ENCODE measurements at regions not wholly inside any gene's neighbourhood (a gene's known extent, or its start where the extent isn't known, plus 50 kb on each side); places are given as distances from the start of the nearest gene placed in this dataset.
"Not testable (repeated sequence)": the region's sequence is repeated elsewhere in the genome, so short reads cannot be mapped to it uniquely, and the experiment has no call there.

DNA sequence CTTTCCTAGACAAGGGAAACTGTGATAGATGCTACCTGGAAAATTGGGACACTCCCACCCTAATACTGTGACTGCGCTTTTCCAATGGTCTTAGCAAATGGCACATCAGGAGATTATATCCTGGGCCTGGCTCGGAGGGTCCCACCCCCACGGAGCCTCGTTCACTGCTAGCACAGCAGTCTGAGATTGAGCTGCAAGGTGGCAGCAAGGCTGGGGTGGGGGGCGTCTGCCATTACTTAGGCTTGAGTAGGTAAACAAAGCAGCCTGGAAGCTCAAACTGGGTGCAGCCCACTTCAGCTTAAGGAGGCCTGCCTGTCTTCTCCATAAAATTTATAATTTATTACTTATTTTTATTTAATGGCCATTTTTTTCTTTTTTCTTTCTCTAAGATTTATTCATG, 802.1 kb upstream of the SLC39A10 start:
- no peaks in the 10 kb centered on the region for H3K9me3 Mint-ChIP-seq (ENCODE audit: unreplicated experiment)
- CTCF ChIA-PET = no interaction called here
- POLR2A ChIA-PET = no interaction called here
- no peaks in the 10 kb centered on the region for H3K36me3 Mint-ChIP-seq (ENCODE audit: insufficient read depth, unreplicated experiment)
- no peaks in the 10 kb centered on the region for H3K9me3 ChIP-seq
- DNase-seq = no peak
- no peaks in the 10 kb centered on the region for H3K4me1 Mint-ChIP-seq (ENCODE audit: low read depth, unreplicated experiment)
- H3K27me3 Mint-ChIP-seq (ENCODE audit: insufficient read depth, unreplicated experiment) = no peaks in the 10 kb centered on the region
- TF ChIP-seq, protein P1, sequence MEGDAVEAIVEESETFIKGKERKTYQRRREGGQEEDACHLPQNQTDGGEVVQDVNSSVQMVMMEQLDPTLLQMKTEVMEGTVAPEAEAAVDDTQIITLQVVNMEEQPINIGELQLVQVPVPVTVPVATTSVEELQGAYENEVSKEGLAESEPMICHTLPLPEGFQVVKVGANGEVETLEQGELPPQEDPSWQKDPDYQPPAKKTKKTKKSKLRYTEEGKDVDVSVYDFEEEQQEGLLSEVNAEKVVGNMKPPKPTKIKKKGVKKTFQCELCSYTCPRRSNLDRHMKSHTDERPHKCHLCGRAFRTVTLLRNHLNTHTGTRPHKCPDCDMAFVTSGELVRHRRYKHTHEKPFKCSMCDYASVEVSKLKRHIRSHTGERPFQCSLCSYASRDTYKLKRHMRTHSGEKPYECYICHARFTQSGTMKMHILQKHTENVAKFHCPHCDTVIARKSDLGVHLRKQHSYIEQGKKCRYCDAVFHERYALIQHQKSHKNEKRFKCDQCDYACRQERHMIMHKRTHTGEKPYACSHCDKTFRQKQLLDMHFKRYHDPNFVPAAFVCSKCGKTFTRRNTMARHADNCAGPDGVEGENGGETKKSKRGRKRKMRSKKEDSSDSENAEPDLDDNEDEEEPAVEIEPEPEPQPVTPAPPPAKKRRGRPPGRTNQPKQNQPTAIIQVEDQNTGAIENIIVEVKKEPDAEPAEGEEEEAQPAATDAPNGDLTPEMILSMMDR (IDR thresholded peaks at IDR 0.05; ENCODE audit: insufficient read depth in 1 of 2, low read depth in 1 of 2, low read length in 1 of 2, severe bottlenecking in 1 of 2, unreplicated experiment in 1 of 2) = no peak
- no peaks in the 10 kb centered on the region for H3K36me3 ChIP-seq (ENCODE audit: control insufficient read depth, insufficient read depth, low read length)
- no TSS peak for BruUV-seq (replicated peaks)
- H3K4me3 ChIP-seq (ENCODE audit: low read depth, low read length) = no peak overlapping the region
- H3K4me3 Mint-ChIP-seq (ENCODE audit: unreplicated experiment) = no peak overlapping the region
- intact Hi-C loops (cut with micrococcal nuclease; ENCODE audit: unreplicated experiment) = no loop called here
- no peaks in the 10 kb centered on the region for H3K4me1 ChIP-seq
- no peak overlapping the region for H3K27ac Mint-ChIP-seq (ENCODE audit: unreplicated experiment)
- no peaks in the 10 kb centered on the region for H3K27me3 ChIP-seq (replicated peaks; ENCODE audit: control insufficient read depth, insufficient read depth, low read length)

DNA sequence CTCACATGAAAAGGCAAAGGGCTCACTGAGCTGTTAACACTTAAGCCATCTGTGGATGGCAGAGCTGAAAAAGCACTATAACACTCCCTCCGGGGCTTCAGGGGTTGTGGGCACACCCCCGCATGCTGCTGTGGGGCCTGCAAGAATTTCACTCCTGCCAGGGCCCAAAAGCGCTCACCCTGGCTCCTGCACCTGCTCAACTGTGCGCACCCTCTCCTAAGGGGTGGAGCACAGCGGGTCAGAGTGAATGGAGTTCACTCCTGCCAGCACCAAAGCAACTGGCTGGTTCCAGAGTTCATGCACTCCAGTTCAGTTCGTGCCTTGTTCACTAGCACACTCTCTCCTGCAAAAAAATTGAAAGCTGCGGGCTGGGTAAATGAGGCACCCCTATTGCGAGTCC, 814.2 kb upstream of the SLC39A10 start:
- no peaks in the 10 kb centered on the region for H3K36me3 Mint-ChIP-seq (ENCODE audit: insufficient read depth, unreplicated experiment)
- TF ChIP-seq, protein P1 (IDR thresholded peaks at IDR 0.05; ENCODE audit: insufficient read depth in 1 of 2, low read depth in 1 of 2, low read length in 1 of 2, severe bottlenecking in 1 of 2, unreplicated experiment in 1 of 2) = no peak
- POLR2A ChIA-PET = no interaction called here

GRCh38 chr2:194834371-194834770, 822.7 kb upstream of the SLC39A10 start:
- H3K4me3 ChIP-seq (ENCODE audit: low read depth, low read length); H3K36me3 Mint-ChIP-seq (ENCODE audit: insufficient read depth, unreplicated experiment); H3K9me3 Mint-ChIP-seq (ENCODE audit: unreplicated experiment); H3K27me3 Mint-ChIP-seq (ENCODE audit: insufficient read depth, unreplicated experiment); H3K36me3 ChIP-seq (ENCODE audit: control insufficient read depth, insufficient read depth, low read length); CTCF ChIA-PET; H3K4me1 Mint-ChIP-seq (ENCODE audit: low read depth, unreplicated experiment); BruUV-seq (replicated peaks); H3K9me3 ChIP-seq; POLR2A ChIA-PET; H3K4me1 ChIP-seq; intact Hi-C loops (cut with micrococcal nuclease; ENCODE audit: unreplicated experiment); H3K27me3 ChIP-seq (replicated peaks; ENCODE audit: control insufficient read depth, insufficient read depth, low read length); DNase-seq; H3K4me3 Mint-ChIP-seq (ENCODE audit: unreplicated experiment); H3K27ac Mint-ChIP-seq (ENCODE audit: unreplicated experiment): not testable (repeated sequence)

More for the DNA sequence above, 814.2 kb upstream of the SLC39A10 start:
- Histone ChIP-seq H3K4me1 (no peaks in the 10 kb centered on the region), H3K36me3 (ENCODE audit: control insufficient read depth, insufficient read depth, low read length) (no peaks in the 10 kb centered on the region), H3K27me3 (replicated peaks; ENCODE audit: control insufficient read depth, insufficient read depth, low read length) (no peaks in the 10 kb centered on the region), H3K9me3 (no peaks in the 10 kb centered on the region), H3K4me3 (ENCODE audit: low read depth, low read length) (no peak overlapping the region)
- CTCF ChIA-PET = no interaction called here
- no peak overlapping the region for H3K27ac Mint-ChIP-seq (ENCODE audit: unreplicated experiment)
- intact Hi-C loops (cut with micrococcal nuclease; ENCODE audit: unreplicated experiment) = no loop called here
- no peak for DNase-seq
- H3K4me3 Mint-ChIP-seq (ENCODE audit: unreplicated experiment) = no peak overlapping the region
- no peaks in the 10 kb centered on the region for H3K9me3 Mint-ChIP-seq (ENCODE audit: unreplicated experiment)
- peaks cover 2% of the 10 kb centered on the region for H3K27me3 Mint-ChIP-seq (ENCODE audit: insufficient read depth, unreplicated experiment)
- H3K4me1 Mint-ChIP-seq (ENCODE audit: low read depth, unreplicated experiment) = no peaks in the 10 kb centered on the region
- BruUV-seq (replicated peaks) = no TSS peak

GRCh38 chr2:194826241-194826640, 830.8 kb upstream of the SLC39A10 start:
- no peaks in the 10 kb centered on the region for H3K27me3 ChIP-seq (replicated peaks; ENCODE audit: control insufficient read depth, insufficient read depth, low read length)
- Mint-ChIP-seq H3K27me3 (ENCODE audit: insufficient read depth, unreplicated experiment) (no peaks in the 10 kb centered on the region), H3K4me3 (ENCODE audit: unreplicated experiment) (no peak overlapping the region), H3K36me3 (ENCODE audit: insufficient read depth, unreplicated experiment) (no peaks in the 10 kb centered on the region), H3K9me3 (ENCODE audit: unreplicated experiment) (no peaks in the 10 kb centered on the region), H3K27ac (ENCODE audit: unreplicated experiment) (no peak overlapping the region), H3K4me1 (ENCODE audit: low read depth, unreplicated experiment) (no peaks in the 10 kb centered on the region)
- ChIA-PET POLR2A (no interaction called here), CTCF (no interaction called here)
- no peaks in the 10 kb centered on the region for H3K4me1 ChIP-seq
- BruUV-seq (replicated peaks) = no TSS peak
- no peak for DNase-seq
- H3K36me3 ChIP-seq (ENCODE audit: control insufficient read depth, insufficient read depth, low read length) = no peaks in the 10 kb centered on the region
- H3K4me3 ChIP-seq (ENCODE audit: low read depth, low read length) = no peak overlapping the region
- H3K9me3 ChIP-seq = no peaks in the 10 kb centered on the region
- TF ChIP-seq, protein P1 (IDR thresholded peaks at IDR 0.05; ENCODE audit: insufficient read depth in 1 of 2, low read depth in 1 of 2, low read length in 1 of 2, severe bottlenecking in 1 of 2, unreplicated experiment in 1 of 2) = no peak
- intact Hi-C loops (cut with micrococcal nuclease; ENCODE audit: unreplicated experiment) = no loop called here
